CD4-positive, alpha-beta T cell treated with Interleukin-17A for 4 hours (primary cell): ENCODE measurements at regions not wholly inside any gene's neighbourhood (a gene's known extent, or its start where the extent isn't known, plus 50 kb on each side); places are given as distances from the start of the nearest gene placed in this dataset.

Experiments used
- DNase-seq: peaks from one replicate; pipeline ENCODE4 v3.0.0-alpha.2; 2020; ENCODE audit warnings: mixed read lengths

DNA sequence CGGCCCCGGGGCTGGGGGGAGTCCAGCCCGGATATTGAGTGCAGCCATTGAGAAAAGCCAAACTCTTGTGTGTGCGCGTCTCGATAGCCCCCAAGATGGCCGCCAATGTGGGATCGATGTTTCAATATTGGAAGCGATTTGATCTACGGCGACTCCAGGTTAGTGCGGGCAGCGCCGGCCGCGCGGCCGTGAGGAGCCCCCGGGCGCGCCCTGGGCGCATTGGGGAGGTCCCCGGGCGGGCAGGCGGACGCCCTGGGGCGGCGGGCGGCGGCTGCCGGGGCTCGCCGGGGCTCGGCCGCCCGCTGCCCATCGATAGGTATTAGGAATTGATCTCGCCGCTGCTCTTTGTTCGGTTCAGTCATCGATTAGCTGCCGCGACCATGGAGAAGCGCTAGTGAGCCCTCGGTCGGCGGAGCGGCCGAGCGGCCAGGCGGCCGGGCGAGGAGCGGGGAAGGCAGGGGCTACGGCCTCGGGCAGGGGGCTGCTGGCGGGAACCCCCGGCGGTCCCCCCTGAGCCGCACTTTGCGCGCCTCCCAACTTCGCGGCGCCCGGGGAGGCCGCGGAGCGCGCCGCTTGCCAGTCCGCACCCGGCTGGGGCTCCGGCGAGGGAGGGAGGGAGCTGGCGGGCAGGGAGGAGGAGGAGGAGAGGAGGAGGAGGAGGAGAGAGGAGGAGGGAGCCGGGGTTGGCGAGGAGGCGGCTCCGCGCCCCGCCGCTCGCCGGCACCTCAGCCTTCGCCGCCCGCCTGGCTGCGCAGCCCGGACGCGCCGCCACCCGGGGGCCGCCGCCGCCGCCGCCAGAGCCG is 113.9 kb upstream of the MYL2 start, which contains the start of gene CUX2:
CUX2 (plus strand) TSS at position 83 of the 803 bp plus-strand sequence.
- no peak for DNase-seq

- DNase-seq, result peak; percentile 28
Measured at GRCh38 chr12:111033281-111034082, 113.1 kb upstream of the MYL2 start.

GRCh38 chr12:111032591-111032919 is 112.2 kb upstream of the MYL2 start:
- DNase-seq, result no peak

DNA sequence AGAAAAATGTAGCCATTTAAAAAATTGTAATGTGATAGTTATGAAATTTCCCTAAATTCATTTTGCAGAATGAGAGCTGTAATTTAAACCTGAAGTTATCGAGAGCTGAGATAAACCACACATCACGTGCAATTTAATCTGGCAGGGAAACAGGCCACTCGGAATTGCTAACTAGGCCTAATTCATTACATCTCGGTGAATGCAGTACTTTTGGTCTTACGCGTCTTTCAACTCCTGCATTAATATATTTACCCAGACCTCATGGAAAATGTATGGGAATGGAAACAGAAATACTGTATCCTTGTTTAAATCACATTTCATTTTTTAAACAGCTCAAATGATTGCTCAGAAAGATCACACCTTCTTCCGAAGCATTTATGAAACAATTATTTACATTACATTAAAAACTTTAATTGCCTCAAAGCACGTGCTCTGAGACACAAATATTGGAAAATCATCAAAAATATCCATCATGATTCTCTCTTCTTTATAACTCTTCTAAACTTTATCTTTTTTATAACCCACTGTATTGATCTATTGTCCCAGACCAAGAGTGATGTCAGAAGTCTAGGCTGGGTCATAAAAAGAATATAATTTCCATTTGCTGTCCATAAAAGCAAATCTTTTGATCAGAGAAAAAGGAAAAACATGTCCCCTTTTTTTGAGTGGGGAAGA is 111.7 kb upstream of the MYL2 start:
- DNase-seq, result no peak

DNA sequence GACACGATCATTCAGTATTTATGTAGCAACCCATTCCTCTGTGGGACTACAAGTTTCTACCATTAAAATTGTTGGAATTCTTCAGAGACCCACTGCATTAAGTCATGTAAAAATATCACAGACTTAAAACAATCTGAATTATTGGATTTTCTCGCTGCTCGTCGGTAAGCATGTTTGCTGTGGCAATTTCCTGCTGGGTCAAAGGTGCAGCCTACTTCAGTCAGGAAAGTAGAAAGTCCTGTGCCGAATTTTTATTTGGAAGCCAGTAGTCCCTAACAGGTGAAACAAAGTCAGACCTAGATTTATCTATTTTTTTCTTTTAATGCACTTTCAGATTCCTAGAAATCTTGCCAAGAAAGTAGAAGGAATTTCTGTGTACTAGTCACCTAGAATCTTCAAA is 110.4 kb upstream of the MYL2 start:
- no peak for DNase-seq

GRCh38 chr12:111029732-111030131 is 109.4 kb upstream of the MYL2 start:
- no peak for DNase-seq

GRCh38 chr12:111029305-111029704 is 108.9 kb upstream of the MYL2 start:
- no peak for DNase-seq

DNA sequence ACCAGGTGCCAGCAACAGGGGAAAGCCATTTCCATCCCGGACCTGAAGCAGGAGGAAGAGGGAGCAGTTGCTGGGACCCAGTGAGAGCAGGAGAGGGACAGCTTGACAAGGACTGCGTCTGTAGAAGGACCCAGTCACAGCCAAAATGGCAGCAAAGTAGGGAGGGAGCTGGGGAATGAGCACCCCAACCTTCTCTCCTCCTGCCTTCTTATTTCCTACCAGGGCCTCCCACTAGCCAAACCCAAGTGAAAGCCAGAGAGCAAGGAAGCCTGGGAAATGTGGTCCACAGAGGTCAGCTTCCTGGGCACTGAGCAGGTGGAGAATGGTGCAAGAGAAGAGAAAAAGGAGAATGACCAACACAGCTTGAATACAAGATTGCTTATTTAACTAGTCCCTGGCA is 108.5 kb upstream of the MYL2 start:
- no peak for DNase-seq

- no peak for DNase-seq
Measured at GRCh38 chr12:111027431-111027830, 107.1 kb upstream of the MYL2 start.

GRCh38 chr12:111025792-111026430 is 105.5 kb upstream of the MYL2 start:
- DNase-seq, result no peak

GRCh38 chr12:111025301-111025700 is 104.9 kb upstream of the MYL2 start:
- no peak for DNase-seq

DNA sequence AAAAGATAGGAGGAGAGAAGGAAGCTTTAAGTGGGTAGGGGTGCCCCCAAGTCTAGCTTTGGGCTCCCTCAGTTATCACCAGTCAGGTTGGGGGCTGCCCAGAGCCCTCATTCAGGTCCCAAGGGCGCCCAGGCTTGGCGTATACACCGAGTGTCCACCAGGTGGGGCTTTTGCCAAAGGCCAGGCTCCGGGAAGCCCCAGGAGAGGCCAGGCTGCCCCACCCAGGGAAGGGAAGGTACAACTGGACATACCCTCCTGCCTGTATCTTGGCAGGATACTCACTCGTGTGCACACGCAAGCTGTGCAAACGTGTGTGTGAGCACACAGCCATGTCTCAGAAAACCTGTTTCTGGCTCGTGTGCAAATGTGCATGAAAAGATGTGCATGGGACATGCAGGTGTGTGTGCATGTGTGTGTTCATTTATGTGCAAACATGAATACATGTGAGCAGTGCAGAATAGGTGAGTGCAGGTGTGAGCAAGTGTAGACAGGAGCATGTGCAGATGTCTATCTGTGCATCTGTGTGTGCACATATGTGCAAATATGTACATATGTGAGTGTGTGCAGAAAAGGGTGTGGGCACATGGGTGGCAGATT is 103.9 kb upstream of the MYL2 start:
- peak; percentile 67 for DNase-seq

GRCh38 chr12:111022386-111022785 is 102.0 kb upstream of the MYL2 start:
- no peak for DNase-seq

DNA sequence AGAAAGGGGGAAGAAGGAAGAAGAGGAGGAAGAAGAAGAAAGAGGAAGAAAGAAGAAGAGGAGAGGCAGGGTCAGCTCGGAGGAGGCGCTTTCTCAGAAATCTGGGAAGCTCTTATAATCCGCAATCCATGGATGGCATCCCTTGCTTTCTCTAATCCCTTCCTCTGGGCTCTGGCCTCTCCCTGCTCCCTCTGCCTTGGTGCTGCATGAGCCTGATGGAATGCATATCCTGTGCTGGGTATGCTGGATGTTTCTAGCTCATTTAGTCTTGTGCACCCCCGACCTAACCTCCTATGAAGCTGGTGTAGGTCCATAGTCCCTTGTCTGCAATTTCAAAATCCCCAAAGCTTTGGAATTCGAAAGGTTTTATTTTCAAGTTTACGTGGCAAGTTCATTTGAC is 94.2 kb upstream of the MYL2 start:
- no peak for DNase-seq

DNA sequence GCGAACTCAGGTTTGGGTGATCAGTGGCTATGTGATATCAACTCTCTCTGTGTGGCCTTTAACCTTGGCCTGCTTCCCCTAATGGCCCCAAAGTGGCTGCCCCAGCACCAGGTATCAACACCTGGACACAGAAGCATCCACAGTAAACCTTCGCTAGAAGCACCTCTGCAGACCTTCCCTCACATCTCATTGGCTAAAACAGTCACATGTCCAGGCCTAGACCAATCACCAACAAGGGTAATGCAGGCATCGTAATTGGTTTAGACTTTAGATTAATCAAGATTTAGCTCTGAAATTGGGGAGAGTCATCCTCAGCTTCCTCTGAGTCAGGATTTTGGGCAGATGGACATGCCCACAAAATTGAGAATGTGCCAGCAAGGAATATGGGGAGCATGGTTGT is 92.5 kb upstream of the MYL2 start:
- DNase-seq, result no peak

DNA sequence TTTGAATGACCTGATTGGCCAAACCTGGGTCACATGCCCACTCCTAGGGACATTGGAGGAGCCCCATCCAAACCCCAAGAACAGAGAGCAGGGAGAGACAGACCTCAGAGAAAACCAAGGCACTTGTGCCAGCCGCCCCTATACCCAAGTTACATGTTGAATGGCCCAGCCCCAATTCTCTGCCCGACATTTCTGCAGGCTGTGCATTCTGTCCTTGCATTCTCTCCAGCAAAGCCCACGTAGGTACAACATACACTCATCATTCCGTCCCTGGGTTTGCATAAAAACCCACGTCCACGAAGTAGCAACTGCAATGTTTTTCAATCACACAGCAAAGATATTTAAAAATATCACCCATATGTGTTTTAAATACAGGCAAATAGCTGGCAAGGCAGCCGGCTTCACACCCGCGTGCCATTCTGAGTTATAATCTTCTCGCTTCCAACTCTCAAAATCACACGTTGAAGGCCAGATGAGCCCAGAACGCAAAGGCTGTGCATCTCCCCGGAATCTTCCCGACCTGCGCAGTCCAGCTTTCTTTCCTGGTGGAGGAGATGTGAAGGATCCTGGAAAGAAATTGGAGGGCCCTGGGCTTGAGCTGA is 91.7 kb upstream of the MYL2 start:
- DNase-seq, result no peak

DNA sequence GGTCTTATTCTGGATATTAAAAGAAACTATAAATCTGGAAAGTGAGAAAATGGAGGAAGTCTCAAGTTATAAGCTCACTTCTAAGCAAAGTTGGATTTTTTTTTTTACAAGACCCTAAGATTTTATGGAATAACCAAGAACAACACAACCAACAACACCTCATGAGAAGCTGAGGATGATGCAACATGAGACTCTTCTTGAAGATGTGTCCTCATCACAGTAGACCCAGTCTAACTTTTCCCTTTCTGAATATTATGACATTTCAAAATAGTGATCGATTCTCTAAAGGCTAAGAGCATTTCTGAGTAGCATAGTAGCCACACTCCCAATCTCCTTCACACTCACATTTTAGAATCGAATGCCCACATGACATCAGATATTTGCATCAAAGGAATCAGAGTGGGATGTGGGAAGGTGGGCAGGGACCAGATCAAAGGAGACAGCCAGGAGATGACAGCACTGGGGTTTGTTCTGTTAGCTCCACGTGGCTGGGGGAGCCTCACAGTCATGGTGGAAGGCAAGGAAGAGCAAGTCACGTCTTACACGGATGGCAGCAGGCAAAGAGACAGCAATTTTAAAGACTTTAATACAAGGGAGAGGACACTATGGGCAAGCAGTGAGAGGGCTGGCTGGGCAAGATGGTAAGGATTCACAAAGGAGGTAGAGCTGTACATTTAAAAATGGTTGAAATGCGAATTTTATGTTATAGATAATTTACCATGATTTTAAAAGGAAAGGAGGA is 90.7 kb upstream of the MYL2 start:
- no peak for DNase-seq

GRCh38 chr12:111010061-111010460 is 89.7 kb upstream of the MYL2 start:
- DNase-seq, result no peak

- DNase-seq, result no peak
Measured at GRCh38 chr12:111006621-111007020, 86.2 kb upstream of the MYL2 start.

GRCh38 chr12:110998971-110999370 is 78.6 kb upstream of the MYL2 start:
- DNase-seq, result no peak

GRCh38 chr12:110998165-110998564 is 77.8 kb upstream of the MYL2 start:
- no peak for DNase-seq

GRCh38 chr12:110996415-110996814 is 76.0 kb upstream of the MYL2 start:
- no peak for DNase-seq
